AG04449 (cell line): ENCODE measurements at regions not wholly inside any gene's neighbourhood (a gene's known extent, or its start where the extent isn't known, plus 50 kb on each side); places are given as distances from the start of the nearest gene placed in this dataset.

ENCODE experiments used
- CTCF ChIA-PET: fragments of 350-600 bp; formaldehyde crosslinking; extraction: SDS; loops from one replicate; lab custom pipeline; 2021; ENCODE audit warnings: antibody characterized with exemption; lab: Yijun Ruan, JAX
- POLR2A ChIA-PET: fragments of 400-600, 350-600 bp; formaldehyde crosslinking; extraction: SDS; loops from one replicate; lab custom pipeline; 2020; ENCODE audit warnings: antibody characterized with exemption, inconsistent platforms; lab: Yijun Ruan, JAX
- DNase-seq: peaks from one replicate; pipeline ENCODE4 v3.0.0-alpha.2; 2010; ENCODE audit warnings: low read depth, low spot score
- H3K4me3 ChIP-seq: 2 replicates; pipeline ENCODE4 v1.5.1; 2011; ENCODE audit warnings: low read depth, mild to moderate bottlenecking, control low read depth, low read length
- TF ChIP-seq, protein P1 (sequence below): IDR thresholded peaks from one replicate; pipeline ENCODE4 v1.5.1; 2011; ENCODE audit warnings: mild to moderate bottlenecking, moderate library complexity, low read length, control low read depth, inconsistent platforms; ENCODE audit not compliant: insufficient read depth; ENCODE audit errors: missing control alignments

DNA sequence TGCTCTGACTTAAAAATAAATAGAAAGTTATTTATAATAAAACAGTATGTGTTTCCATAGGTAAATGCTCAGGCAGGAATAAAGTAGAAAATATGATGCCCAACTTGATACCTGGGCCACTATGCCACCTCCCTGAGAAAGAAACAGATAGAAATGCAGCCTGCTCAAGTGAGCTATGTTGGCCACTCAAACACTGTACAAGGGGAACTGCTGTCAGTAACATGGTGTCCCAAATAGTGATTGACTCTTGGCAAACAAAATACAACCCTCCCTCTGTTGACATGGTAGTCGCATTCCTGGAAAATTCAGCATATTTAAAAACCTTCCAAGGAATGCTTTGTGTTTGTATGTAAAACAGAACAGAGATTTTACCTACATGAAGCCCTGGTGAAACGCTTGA, 66.9 kb upstream of the KCNE2 start:
- no peak for DNase-seq
- CTCF ChIA-PET: no interaction called here
- H3K4me3 ChIP-seq: no peak overlapping the region
- POLR2A ChIA-PET: no interaction called here
- TF ChIP-seq, protein P1, sequence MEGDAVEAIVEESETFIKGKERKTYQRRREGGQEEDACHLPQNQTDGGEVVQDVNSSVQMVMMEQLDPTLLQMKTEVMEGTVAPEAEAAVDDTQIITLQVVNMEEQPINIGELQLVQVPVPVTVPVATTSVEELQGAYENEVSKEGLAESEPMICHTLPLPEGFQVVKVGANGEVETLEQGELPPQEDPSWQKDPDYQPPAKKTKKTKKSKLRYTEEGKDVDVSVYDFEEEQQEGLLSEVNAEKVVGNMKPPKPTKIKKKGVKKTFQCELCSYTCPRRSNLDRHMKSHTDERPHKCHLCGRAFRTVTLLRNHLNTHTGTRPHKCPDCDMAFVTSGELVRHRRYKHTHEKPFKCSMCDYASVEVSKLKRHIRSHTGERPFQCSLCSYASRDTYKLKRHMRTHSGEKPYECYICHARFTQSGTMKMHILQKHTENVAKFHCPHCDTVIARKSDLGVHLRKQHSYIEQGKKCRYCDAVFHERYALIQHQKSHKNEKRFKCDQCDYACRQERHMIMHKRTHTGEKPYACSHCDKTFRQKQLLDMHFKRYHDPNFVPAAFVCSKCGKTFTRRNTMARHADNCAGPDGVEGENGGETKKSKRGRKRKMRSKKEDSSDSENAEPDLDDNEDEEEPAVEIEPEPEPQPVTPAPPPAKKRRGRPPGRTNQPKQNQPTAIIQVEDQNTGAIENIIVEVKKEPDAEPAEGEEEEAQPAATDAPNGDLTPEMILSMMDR: no peak

DNA sequence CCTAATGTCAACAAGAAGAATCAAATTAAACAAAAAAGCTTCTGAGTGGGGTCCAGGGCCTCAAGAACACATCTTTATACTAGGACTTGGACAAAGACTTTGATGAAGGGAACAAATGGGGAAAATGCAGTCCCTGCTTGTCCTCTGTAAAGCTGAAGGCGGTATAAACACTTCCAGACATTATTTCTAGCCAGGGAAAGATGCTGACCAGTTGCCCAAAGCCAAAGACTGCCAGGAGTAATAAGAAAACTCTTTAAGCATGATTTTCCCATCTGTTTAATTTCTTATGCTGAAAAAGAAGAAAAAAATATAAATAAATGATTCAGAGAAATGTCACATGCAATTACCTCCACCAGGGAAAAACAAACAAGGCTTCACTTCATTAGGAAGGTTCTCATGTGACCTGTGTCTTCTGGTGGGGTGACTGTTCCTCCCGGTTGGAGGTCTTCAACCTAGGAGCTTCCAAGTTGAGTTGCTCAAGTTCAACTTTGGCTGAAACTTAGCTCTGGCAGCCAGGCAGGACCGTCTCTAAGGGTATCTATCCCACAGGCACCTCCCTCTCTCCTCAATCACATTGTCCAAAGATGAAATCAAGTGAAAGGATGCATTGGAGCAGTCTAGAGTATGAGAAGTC, 65.2 kb upstream of the KCNE2 start:
- no peak for DNase-seq
- POLR2A ChIA-PET: no interaction called here
- CTCF ChIA-PET: no interaction called here
- H3K4me3 ChIP-seq: no peak overlapping the region
- TF ChIP-seq, protein P1: no peak

DNA sequence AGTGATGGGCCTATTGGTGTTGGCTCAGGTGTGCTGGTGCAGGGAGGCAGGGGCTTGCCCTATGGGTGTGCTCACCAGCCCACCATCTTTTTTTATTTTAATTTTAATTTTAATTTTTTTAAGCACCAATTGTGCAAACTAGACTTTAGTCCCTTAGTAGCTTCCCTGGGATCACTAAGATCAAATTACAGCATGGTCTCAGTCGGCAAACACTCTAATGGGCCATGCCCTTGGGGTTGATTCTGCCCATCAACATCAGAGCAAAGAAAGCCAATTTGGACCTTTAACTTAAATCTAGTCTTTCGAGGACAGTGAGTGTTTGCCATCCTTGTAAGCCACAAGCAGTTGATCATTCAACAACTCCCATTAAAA, 64.7 kb upstream of the KCNE2 start:
- no peak overlapping the region for H3K4me3 ChIP-seq
- ChIA-PET POLR2A (no interaction called here), CTCF (no interaction called here)
- TF ChIP-seq, protein P1: no peak
- DNase-seq: no peak

DNA sequence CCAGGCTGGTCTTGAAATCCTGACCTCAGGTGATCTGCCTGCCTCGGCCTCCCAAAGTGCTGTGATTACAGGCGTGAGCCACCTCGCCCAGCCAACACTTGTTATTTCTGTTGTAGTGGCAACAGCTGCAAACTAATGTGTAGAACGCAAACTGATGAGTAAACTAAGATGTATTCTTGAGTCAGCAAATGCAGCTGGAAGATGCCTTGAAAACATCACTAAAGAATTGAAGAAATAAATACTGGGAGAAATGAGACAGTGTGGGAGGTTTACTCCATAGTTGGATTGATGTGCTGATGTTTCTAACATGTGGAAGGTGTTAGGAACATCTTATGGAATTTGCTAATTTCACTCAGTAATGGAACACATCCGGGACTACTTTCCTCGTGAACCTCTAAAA, 61.3 kb upstream of the KCNE2 start:
- TF ChIP-seq, protein P1: no peak
- POLR2A ChIA-PET: no interaction called here
- H3K4me3 ChIP-seq: no peak overlapping the region
- no peak for DNase-seq
- CTCF ChIA-PET: no interaction called here

DNA sequence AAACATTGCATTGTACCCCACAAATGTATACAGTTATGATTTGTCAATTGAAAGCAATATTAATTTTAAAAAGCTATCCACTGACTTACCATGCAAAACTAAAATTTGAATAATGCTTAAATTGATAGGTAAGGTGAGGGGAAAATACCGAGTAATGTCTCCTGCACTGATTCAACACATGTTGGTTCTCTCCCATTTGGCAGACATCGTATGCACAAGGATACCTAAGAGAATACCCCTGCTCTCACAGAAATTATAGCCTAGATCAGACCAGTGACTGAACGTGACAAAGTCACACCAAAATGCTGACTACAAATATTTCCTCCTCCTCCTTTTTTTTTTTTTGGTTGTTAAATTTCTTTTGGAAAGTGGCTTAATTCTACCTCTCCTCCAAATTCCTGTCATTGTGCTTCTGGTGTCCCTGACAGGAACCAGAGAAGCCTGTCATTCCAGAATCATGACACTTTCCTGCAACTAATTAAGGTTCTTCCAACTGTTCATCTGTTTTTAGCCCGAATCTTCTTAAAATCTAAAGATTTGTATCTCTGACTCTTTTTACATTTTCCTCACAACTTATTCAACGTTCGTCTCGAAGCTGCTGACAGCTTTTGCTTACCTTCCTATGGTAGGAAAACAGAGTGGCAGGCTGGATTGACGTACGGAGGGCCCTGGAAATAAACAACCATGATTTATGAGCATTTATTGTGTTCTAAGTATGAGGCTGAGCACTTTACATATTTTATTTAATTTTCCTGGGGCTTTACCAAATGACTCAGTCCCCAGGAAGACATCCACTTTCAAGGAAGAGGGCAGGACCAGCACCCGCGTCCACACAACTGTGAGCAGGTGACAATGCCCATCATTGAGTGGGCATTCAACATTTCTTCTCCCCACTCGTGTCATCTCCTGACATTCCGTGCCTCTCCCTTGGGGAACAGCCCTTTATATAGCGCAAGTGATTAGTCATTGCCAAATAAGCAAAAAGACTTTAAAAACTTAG, 57.9 kb upstream of the KCNE2 start:
- POLR2A ChIA-PET: no interaction called here
- CTCF ChIA-PET: no interaction called here

More for the DNA sequence above, 57.9 kb upstream of the KCNE2 start:
- DNase-seq: no peak
- TF ChIP-seq, protein P1: no peak
- H3K4me3 ChIP-seq: no peak overlapping the region
